WTC11 (cell line): ENCODE measurements at regions not wholly inside any gene's neighbourhood (a gene's known extent, or its start where the extent isn't known, plus 50 kb on each side); places are given as distances from the start of the nearest gene placed in this dataset.

Source experiments
- ATAC-seq: fragments of 200-7000 bp; cut with Tn5 transposase; 2 replicates; pipeline ENCODE4 v1.10.0; 2021; ENCODE audit warnings: mild to moderate bottlenecking, moderate library complexity
- CTCF ChIA-PET: fragments of 300-600 bp; sonication (Branson Sonifier 250); formaldehyde crosslinking; loops from one replicate; lab custom pipeline; 2021; ENCODE audit warnings: antibody characterized with exemption; lab: Charles Lee
- POLR2A ChIA-PET: fragments of 350-600 bp; sonication (Branson Sonifier 250); formaldehyde crosslinking; loops from one replicate; lab custom pipeline; 2021; ENCODE audit warnings: antibody characterized with exemption; lab: Charles Lee
- DNase-seq: peaks from one replicate; pipeline ENCODE4 v3.0.0; 2021; ENCODE audit warnings: low spot score
- H3K27ac Mint-ChIP-seq: 2 replicates; pipeline ENCODE4 v1.8.0; 2021; ENCODE audit warnings: mixed read lengths
- H3K27me3 Mint-ChIP-seq: 2 replicates; pipeline ENCODE4 v1.8.0; 2021; ENCODE audit warnings: low read depth, mild to moderate bottlenecking, moderate library complexity, mixed read lengths
- H3K36me3 Mint-ChIP-seq: 2 replicates; pipeline ENCODE4 v1.8.0; 2021; ENCODE audit warnings: mixed read lengths
- H3K4me1 Mint-ChIP-seq: 2 replicates; pipeline ENCODE4 v1.8.0; 2022; ENCODE audit warnings: mixed read lengths
- H3K4me3 Mint-ChIP-seq: 2 replicates; pipeline ENCODE4 v1.8.0; 2021; ENCODE audit warnings: mild to moderate bottlenecking, moderate library complexity, mixed read lengths
- H3K9me3 Mint-ChIP-seq: 2 replicates; pipeline ENCODE4 v1.8.0; 2021; ENCODE audit warnings: mixed read lengths
- ATF1 ChIP-seq: sonication (generic); formaldehyde crosslinking; IDR thresholded peaks from 2 replicates; pipeline ENCODE4 v1.8.1; 2023; ENCODE audit warnings: mild to moderate bottlenecking, moderate library complexity, missing genetic modification reagents
- CBFB ChIP-seq: sonication (generic); formaldehyde crosslinking; IDR thresholded peaks from 2 replicates; pipeline ENCODE4 v1.8.1; 2022; ENCODE audit warnings: mild to moderate bottlenecking, low read depth, missing genetic modification reagents
- ESRRA ChIP-seq: sonication (generic); formaldehyde crosslinking; IDR thresholded peaks from 2 replicates; pipeline ENCODE4 v1.8.1; 2022; ENCODE audit warnings: mild to moderate bottlenecking, missing genetic modification reagents, borderline replicate concordance
- GTF2I ChIP-seq: fragments of 250-450 bp; sonication (Bioruptor Pico); conservative IDR thresholded peaks from 2 replicates; pipeline ENCODE4 v1.4.0; 2021; ENCODE audit warnings: mild to moderate bottlenecking
- NFE2L1 ChIP-seq: sonication (generic); formaldehyde crosslinking; IDR thresholded peaks from 2 replicates; pipeline ENCODE4 v1.8.1; 2023; ENCODE audit warnings: missing genetic modification reagents
- PREB ChIP-seq: sonication (generic); formaldehyde crosslinking; IDR thresholded peaks from 2 replicates; pipeline ENCODE4 v1.8.1; 2022; ENCODE audit warnings: mild to moderate bottlenecking, missing genetic modification reagents, moderate library complexity, borderline replicate concordance
- TEAD4 ChIP-seq: sonication (generic); formaldehyde crosslinking; IDR thresholded peaks from 2 replicates; pipeline ENCODE4 v1.8.0; 2022; ENCODE audit warnings: mild to moderate bottlenecking, missing genetic modification reagents
- USF1 ChIP-seq: sonication (generic); formaldehyde crosslinking; IDR thresholded peaks from 2 replicates; pipeline ENCODE4 v1.8.0; 2022; ENCODE audit warnings: mild to moderate bottlenecking, missing genetic modification reagents
- ZNF138 ChIP-seq: sonication (generic); formaldehyde crosslinking; conservative IDR thresholded peaks from 2 replicates; pipeline ENCODE4 v1.8.1; 2022; ENCODE audit warnings: mild to moderate bottlenecking, moderate library complexity, missing genetic modification reagents
- ZNF416 ChIP-seq: fragments of 250-450 bp; sonication (Bioruptor Pico); IDR thresholded peaks from 2 replicates; pipeline ENCODE4 v1.9.0; 2021; ENCODE audit warnings: mild to moderate bottlenecking, inconsistent platforms
- ZNF425 ChIP-seq: fragments of 250-450 bp; sonication (Bioruptor Pico); conservative IDR thresholded peaks from 2 replicates; pipeline ENCODE4 v1.9.0; 2021; ENCODE audit warnings: mild to moderate bottlenecking
- ZNF671 ChIP-seq: fragments of 250-450 bp; sonication (Bioruptor Pico); IDR thresholded peaks from 2 replicates; pipeline ENCODE4 v1.8.0; 2021; ENCODE audit warnings: mild to moderate bottlenecking
- TF ChIP-seq, protein P1 (sequence below): sonication (generic); formaldehyde crosslinking; conservative IDR thresholded peaks from 2 replicates; pipeline ENCODE4 v1.8.1; 2022; ENCODE audit warnings: mild to moderate bottlenecking, missing genetic modification reagents
- TF ChIP-seq, protein P2 (sequence below): sonication (generic); formaldehyde crosslinking; conservative IDR thresholded peaks from 2 replicates; pipeline ENCODE4 v1.8.1; 2023; ENCODE audit warnings: mild to moderate bottlenecking, low read depth, missing genetic modification reagents, moderate library complexity
- TF ChIP-seq, protein P3 (sequence below): sonication (generic); formaldehyde crosslinking; IDR thresholded peaks from 2 replicates; pipeline ENCODE4 v1.8.0; 2023; ENCODE audit warnings: mild to moderate bottlenecking, missing genetic modification reagents
- TF ChIP-seq, protein P4 (sequence below): sonication (generic); formaldehyde crosslinking; IDR thresholded peaks from 2 replicates; pipeline ENCODE4 v1.8.1; 2023; ENCODE audit warnings: mild to moderate bottlenecking, moderate library complexity, missing genetic modification reagents
- TF ChIP-seq, protein P5 (sequence below): sonication (generic); formaldehyde crosslinking; IDR thresholded peaks from 2 replicates; pipeline ENCODE4 v1.8.1; 2023; ENCODE audit warnings: mild to moderate bottlenecking, missing genetic modification reagents, moderate library complexity
- TF ChIP-seq, protein P6 (sequence below): fragments of 250-450 bp; sonication (Bioruptor Pico); IDR thresholded peaks from 2 replicates; pipeline ENCODE4 v2.1.2; 2022; ENCODE audit warnings: mild to moderate bottlenecking, moderate library complexity

- ChIA-PET CTCF (no interaction called here), POLR2A (no interaction called here)
- Mint-ChIP-seq H3K4me1 (0 out of 2 replicates have a peak, but pooled peaks cover under 1% of the 10 kb centered on the region), H3K9me3 (peaks cover 29% of the 10 kb centered on the region), H3K4me3 (no peak overlapping the region), H3K27me3 (no peaks in the 10 kb centered on the region), H3K27ac (no peak overlapping the region), H3K36me3 (no peaks in the 10 kb centered on the region)
- TF ChIP-seq, protein P1, sequence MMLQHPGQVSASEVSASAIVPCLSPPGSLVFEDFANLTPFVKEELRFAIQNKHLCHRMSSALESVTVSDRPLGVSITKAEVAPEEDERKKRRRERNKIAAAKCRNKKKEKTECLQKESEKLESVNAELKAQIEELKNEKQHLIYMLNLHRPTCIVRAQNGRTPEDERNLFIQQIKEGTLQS (CRISPR knock-in tag) = no peak
- TF ChIP-seq PREB (CRISPR knock-in tag) (no peak), NFE2L1 (CRISPR knock-in tag) (no peak), ESRRA (CRISPR knock-in tag) (no peak), CBFB (CRISPR knock-in tag) (no peak), GTF2I (CRISPR knock-in tag) (no peak), ZNF416 (CRISPR knock-in tag) (no peak), TEAD4 (no peak), ZNF425 (CRISPR knock-in tag) (no peak), ATF1 (CRISPR knock-in tag) (no peak), ZNF671 (CRISPR knock-in tag) (no peak), USF1 (CRISPR knock-in tag) (no peak), ZNF138 (CRISPR knock-in tag) (no peak)
- TF ChIP-seq, protein P2, sequence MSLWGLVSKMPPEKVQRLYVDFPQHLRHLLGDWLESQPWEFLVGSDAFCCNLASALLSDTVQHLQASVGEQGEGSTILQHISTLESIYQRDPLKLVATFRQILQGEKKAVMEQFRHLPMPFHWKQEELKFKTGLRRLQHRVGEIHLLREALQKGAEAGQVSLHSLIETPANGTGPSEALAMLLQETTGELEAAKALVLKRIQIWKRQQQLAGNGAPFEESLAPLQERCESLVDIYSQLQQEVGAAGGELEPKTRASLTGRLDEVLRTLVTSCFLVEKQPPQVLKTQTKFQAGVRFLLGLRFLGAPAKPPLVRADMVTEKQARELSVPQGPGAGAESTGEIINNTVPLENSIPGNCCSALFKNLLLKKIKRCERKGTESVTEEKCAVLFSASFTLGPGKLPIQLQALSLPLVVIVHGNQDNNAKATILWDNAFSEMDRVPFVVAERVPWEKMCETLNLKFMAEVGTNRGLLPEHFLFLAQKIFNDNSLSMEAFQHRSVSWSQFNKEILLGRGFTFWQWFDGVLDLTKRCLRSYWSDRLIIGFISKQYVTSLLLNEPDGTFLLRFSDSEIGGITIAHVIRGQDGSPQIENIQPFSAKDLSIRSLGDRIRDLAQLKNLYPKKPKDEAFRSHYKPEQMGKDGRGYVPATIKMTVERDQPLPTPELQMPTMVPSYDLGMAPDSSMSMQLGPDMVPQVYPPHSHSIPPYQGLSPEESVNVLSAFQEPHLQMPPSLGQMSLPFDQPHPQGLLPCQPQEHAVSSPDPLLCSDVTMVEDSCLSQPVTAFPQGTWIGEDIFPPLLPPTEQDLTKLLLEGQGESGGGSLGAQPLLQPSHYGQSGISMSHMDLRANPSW (CRISPR knock-in tag) = no peak
- TF ChIP-seq, protein P3, sequence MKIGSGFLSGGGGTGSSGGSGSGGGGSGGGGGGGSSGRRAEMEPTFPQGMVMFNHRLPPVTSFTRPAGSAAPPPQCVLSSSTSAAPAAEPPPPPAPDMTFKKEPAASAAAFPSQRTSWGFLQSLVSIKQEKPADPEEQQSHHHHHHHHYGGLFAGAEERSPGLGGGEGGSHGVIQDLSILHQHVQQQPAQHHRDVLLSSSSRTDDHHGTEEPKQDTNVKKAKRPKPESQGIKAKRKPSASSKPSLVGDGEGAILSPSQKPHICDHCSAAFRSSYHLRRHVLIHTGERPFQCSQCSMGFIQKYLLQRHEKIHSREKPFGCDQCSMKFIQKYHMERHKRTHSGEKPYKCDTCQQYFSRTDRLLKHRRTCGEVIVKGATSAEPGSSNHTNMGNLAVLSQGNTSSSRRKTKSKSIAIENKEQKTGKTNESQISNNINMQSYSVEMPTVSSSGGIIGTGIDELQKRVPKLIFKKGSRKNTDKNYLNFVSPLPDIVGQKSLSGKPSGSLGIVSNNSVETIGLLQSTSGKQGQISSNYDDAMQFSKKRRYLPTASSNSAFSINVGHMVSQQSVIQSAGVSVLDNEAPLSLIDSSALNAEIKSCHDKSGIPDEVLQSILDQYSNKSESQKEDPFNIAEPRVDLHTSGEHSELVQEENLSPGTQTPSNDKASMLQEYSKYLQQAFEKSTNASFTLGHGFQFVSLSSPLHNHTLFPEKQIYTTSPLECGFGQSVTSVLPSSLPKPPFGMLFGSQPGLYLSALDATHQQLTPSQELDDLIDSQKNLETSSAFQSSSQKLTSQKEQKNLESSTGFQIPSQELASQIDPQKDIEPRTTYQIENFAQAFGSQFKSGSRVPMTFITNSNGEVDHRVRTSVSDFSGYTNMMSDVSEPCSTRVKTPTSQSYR (CRISPR knock-in tag) = no peak
- TF ChIP-seq, protein P4, sequence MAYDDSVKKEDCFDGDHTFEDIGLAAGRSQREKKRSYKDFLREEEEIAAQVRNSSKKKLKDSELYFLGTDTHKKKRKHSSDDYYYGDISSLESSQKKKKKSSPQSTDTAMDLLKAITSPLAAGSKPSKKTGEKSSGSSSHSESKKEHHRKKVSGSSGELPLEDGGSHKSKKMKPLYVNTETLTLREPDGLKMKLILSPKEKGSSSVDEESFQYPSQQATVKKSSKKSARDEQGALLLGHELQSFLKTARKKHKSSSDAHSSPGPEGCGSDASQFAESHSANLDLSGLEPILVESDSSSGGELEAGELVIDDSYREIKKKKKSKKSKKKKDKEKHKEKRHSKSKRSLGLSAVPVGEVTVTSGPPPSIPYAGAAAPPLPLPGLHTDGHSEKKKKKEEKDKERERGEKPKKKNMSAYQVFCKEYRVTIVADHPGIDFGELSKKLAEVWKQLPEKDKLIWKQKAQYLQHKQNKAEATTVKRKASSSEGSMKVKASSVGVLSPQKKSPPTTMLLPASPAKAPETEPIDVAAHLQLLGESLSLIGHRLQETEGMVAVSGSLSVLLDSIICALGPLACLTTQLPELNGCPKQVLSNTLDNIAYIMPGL (CRISPR knock-in tag) = no peak
- TF ChIP-seq, protein P5, sequence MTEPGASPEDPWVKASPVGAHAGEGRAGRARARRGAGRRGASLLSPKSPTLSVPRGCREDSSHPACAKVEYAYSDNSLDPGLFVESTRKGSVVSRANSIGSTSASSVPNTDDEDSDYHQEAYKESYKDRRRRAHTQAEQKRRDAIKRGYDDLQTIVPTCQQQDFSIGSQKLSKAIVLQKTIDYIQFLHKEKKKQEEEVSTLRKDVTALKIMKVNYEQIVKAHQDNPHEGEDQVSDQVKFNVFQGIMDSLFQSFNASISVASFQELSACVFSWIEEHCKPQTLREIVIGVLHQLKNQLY (CRISPR knock-in tag) = no peak
- TF ChIP-seq, protein P6, sequence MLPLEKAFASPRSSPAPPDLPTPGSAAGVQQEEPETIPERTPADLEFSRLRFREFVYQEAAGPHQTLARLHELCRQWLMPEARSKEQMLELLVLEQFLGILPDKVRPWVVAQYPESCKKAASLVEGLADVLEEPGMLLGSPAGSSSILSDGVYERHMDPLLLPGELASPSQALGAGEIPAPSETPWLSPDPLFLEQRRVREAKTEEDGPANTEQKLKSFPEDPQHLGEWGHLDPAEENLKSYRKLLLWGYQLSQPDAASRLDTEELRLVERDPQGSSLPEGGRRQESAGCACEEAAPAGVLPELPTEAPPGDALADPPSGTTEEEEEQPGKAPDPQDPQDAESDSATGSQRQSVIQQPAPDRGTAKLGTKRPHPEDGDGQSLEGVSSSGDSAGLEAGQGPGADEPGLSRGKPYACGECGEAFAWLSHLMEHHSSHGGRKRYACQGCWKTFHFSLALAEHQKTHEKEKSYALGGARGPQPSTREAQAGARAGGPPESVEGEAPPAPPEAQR (CRISPR knock-in tag) = no peak
- ATAC-seq = no peak
- DNase-seq = no peak
These were observed 432.0 kb downstream of the CCDC85A start for GRCh38 chr2:56615760-56616159.
